GM23248 (cell line): ENCODE measurements at regions not wholly inside any gene's neighbourhood (a gene's known extent, or its start where the extent isn't known, plus 50 kb on each side); places are given as distances from the start of the nearest gene placed in this dataset.

Experiments used
- DNase-seq: peaks from one replicate; pipeline ENCODE4 v3.0.0-alpha.2; 2015
- H2AFZ ChIP-seq: fragments of 200-600 bp; sonication (generic); 2 replicates; pipeline ENCODE4 v1.6.1; 2016; ENCODE audit warnings: antibody characterized with exemption
- H3F3A ChIP-seq: fragments of 200-600 bp; sonication (generic); 2 replicates; pipeline ENCODE4 v1.6.1; 2016; ENCODE audit warnings: mild to moderate bottlenecking, antibody characterized with exemption, mixed run types; ENCODE audit not compliant: insufficient read depth
- H3K27ac ChIP-seq: fragments of 200-600 bp; sonication (generic); 2 replicates; pipeline ENCODE4 v1.5.1; 2016; ENCODE audit warnings: mild to moderate bottlenecking
- H3K27me3 ChIP-seq: fragments of 200-600 bp; sonication (generic); replicated peaks from 2 replicates; pipeline ENCODE4 v1.6.1; 2016; ENCODE audit warnings: mild to moderate bottlenecking; ENCODE audit not compliant: insufficient read depth
- H3K36me3 ChIP-seq: fragments of 200-600 bp; sonication (generic); 2 replicates; pipeline ENCODE4 v1.6.1; 2016; ENCODE audit warnings: low read depth, mild to moderate bottlenecking
- H3K4me1 ChIP-seq: fragments of 200-600 bp; sonication (generic); 2 replicates; pipeline ENCODE4 v1.6.1; 2016; ENCODE audit warnings: mild to moderate bottlenecking; ENCODE audit not compliant: insufficient read depth
- H3K4me2 ChIP-seq: fragments of 200-600 bp; sonication (generic); one replicate; pipeline ENCODE4 v1.6.1; 2016; ENCODE audit warnings: mild to moderate bottlenecking; ENCODE audit not compliant: unreplicated experiment
- H3K4me3 ChIP-seq: fragments of 200-600 bp; sonication (generic); 2 replicates; pipeline ENCODE4 v1.5.1; 2016; ENCODE audit warnings: mild to moderate bottlenecking
- H3K79me2 ChIP-seq: fragments of 200-600 bp; sonication (generic); 2 replicates; pipeline ENCODE4 v1.6.1; 2016; ENCODE audit warnings: mild to moderate bottlenecking; ENCODE audit not compliant: insufficient read depth
- H3K9ac ChIP-seq: fragments of 200-600 bp; sonication (generic); 2 replicates; pipeline ENCODE4 v1.6.1; 2016; ENCODE audit warnings: mild to moderate bottlenecking
- H3K9me2 ChIP-seq: fragments of 200-600 bp; sonication (generic); 2 replicates; pipeline ENCODE4 v1.6.1; 2016; ENCODE audit warnings: mixed run types, mild to moderate bottlenecking, moderate library complexity; ENCODE audit not compliant: insufficient read depth
- H3K9me3 ChIP-seq: fragments of 200-600 bp; sonication (generic); one replicate; pipeline ENCODE4 v1.6.1; 2017; ENCODE audit warnings: low read depth
- H4K20me1 ChIP-seq: fragments of 200-600 bp; sonication (generic); 2 replicates; pipeline ENCODE4 v1.6.0; 2016; ENCODE audit not compliant: insufficient read depth
- EZH2 ChIP-seq: fragments of 200-600 bp; sonication (generic); IDR thresholded peaks from 2 replicates; pipeline ENCODE4 v1.6.1; 2018; ENCODE audit warnings: antibody characterized with exemption, mild to moderate bottlenecking; ENCODE audit not compliant: insufficient read depth, poor library complexity, severe bottlenecking
- EZH2phosphoT487 ChIP-seq: fragments of 200-600 bp; sonication (generic); IDR thresholded peaks from 2 replicates; pipeline ENCODE4 v1.6.1; 2018; ENCODE audit warnings: antibody characterized with exemption, moderate library complexity, mild to moderate bottlenecking, low read depth; ENCODE audit not compliant: insufficient read depth
- WGBS, 2 experiments: methylation state at CpG; one replicate each; pipeline ENCODE4 v1.1.6; 2015 to 2017; ENCODE audit warnings: low lambda C conversion rate in 2 of 2, low coverage in 1 of 2; ENCODE audit errors: missing lambda C conversion rate in 2 of 2; 5-methylcytosine and 5-hydroxymethylcytosine counted together
- in situ Hi-C: fragments of 300-500 bp; cut with MboI; formaldehyde crosslinking; loops from 2 replicates; pipeline ENCODE4 v1.15.0; 2020

GRCh38 chr1:218851586-218851985 lies 322.1 kb upstream of the LYPLAL1 start:
- Histone ChIP-seq H3K36me3 (no peaks in the 10 kb centered on the region), H3K9ac (no peak overlapping the region), H3K27ac (no peak overlapping the region), H3K9me3 (no peaks in the 10 kb centered on the region), H3K4me2 (no peak overlapping the region), H3K9me2 (no peaks in the 10 kb centered on the region), H3K4me3 (no peak overlapping the region), H2AFZ (no peak overlapping the region), H4K20me1 (no peaks in the 10 kb centered on the region), H3K79me2 (no peaks in the 10 kb centered on the region), H3K27me3 (no peaks in the 10 kb centered on the region), H3F3A (no peaks in the 10 kb centered on the region), H3K4me1 (peaks cover 10% of the 10 kb centered on the region; the same call in 1 of the 2 replicates)
- TF ChIP-seq EZH2: no peak
- no peak for TF ChIP-seq EZH2phosphoT487
- WGBS, 2 experiments: 93 to 96% methylated on average over 2 of the region's 2 CpGs
- peak; percentile 12 for DNase-seq
- in situ Hi-C loops: no loop called here

DNA sequence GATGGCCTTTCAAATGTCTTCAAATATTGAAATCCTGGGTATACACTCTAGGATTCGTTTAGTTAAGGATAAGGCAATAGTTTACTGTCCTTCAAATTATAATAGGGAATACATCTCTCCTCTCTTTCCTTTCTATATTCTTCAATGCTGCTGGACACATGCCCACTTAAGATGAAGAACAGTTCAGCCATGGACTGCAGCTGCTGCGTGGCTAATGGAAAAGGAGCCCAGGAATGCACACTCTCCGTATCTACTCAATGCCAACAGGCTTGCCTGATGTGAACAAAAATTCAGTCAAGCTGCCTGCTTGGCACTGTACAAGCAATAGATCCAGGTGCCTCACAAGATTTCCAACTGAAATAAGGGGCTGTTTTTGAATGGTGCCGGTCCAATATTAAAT lies 321.2 kb upstream of the LYPLAL1 start:
- no peak overlapping the region for H3K4me3 ChIP-seq
- TF ChIP-seq EZH2phosphoT487 (no peak), EZH2 (no peak)
- no peak overlapping the region for H2AFZ ChIP-seq
- no peaks in the 10 kb centered on the region for H3F3A ChIP-seq
- H3K4me1 ChIP-seq: peaks cover 10% of the 10 kb centered on the region; the same call in 1 of the 2 replicates
- H3K9me3 ChIP-seq: no peaks in the 10 kb centered on the region
- H3K27ac ChIP-seq: no peak overlapping the region
- no peak overlapping the region for H3K4me2 ChIP-seq
- no peak overlapping the region for H3K9ac ChIP-seq
- no peaks in the 10 kb centered on the region for H3K79me2 ChIP-seq
- in situ Hi-C loops: no loop called here
- H3K9me2 ChIP-seq: no peaks in the 10 kb centered on the region
- no peak for DNase-seq
- H3K27me3 ChIP-seq: no peaks in the 10 kb centered on the region
- H4K20me1 ChIP-seq: no peaks in the 10 kb centered on the region
- H3K36me3 ChIP-seq: no peaks in the 10 kb centered on the region
- WGBS, 2 experiments: 79 to 81% methylated on average over 4 of the region's 4 CpGs

GRCh38 chr1:218863987-218864386 lies 309.7 kb upstream of the LYPLAL1 start:
- 81 to 84% methylated on average over 3 of the region's 3 CpGs for WGBS, 2 experiments
- H3K9ac ChIP-seq: no peak overlapping the region
- H4K20me1 ChIP-seq: no peaks in the 10 kb centered on the region
- TF ChIP-seq EZH2phosphoT487 (no peak), EZH2 (no peak)
- no peaks in the 10 kb centered on the region for H3K4me1 ChIP-seq
- no peaks in the 10 kb centered on the region for H3F3A ChIP-seq
- H3K4me3 ChIP-seq: no peak overlapping the region
- H3K9me3 ChIP-seq: no peaks in the 10 kb centered on the region
- H3K27me3 ChIP-seq: no peaks in the 10 kb centered on the region
- no peak overlapping the region for H3K27ac ChIP-seq
- in situ Hi-C loops: no loop called here
- H3K4me2 ChIP-seq: no peak overlapping the region
- no peaks in the 10 kb centered on the region for H3K36me3 ChIP-seq
- no peaks in the 10 kb centered on the region for H3K9me2 ChIP-seq
- no peak overlapping the region for H2AFZ ChIP-seq
- no peaks in the 10 kb centered on the region for H3K79me2 ChIP-seq
- DNase-seq: no peak

DNA sequence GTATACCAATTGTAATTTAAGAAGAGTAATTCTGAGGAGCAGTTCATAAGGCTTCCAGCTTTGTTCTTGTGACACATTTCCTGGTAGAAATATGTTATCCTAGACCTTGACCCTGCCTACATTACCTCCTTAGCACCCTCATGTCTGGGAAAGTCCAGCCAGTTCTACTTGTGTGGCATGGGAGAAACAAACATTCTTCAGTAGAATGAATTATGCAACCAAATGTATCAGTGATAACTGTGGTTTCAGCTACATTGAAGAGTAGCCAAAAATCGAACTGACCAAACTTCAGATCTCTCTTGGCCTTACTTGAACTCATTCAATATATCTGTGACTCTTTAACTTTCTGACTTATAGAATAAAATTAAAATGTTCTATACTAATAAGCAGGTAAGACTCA lies 308.1 kb upstream of the LYPLAL1 start:
- no peak overlapping the region for H3K9ac ChIP-seq
- H3K9me2 ChIP-seq: no peaks in the 10 kb centered on the region
- no peak overlapping the region for H3K4me2 ChIP-seq
- in situ Hi-C loops: no loop called here
- H3K27ac ChIP-seq: no peak overlapping the region
- 0 out of 2 replicates have a peak, but pooled peaks cover 7% of the 10 kb centered on the region for H3F3A ChIP-seq
- no peaks in the 10 kb centered on the region for H4K20me1 ChIP-seq
- peak; percentile 7 for DNase-seq
- no peaks in the 10 kb centered on the region for H3K79me2 ChIP-seq
- no peaks in the 10 kb centered on the region for H3K36me3 ChIP-seq
- no peaks in the 10 kb centered on the region for H3K27me3 ChIP-seq
- H2AFZ ChIP-seq: no peak overlapping the region
- no peaks in the 10 kb centered on the region for H3K4me1 ChIP-seq
- 56 to 79% methylated on average over 1 of the region's 1 CpG for WGBS, 2 experiments
- no peaks in the 10 kb centered on the region for H3K9me3 ChIP-seq
- TF ChIP-seq EZH2phosphoT487 (no peak), EZH2 (no peak)
- no peak overlapping the region for H3K4me3 ChIP-seq

DNA sequence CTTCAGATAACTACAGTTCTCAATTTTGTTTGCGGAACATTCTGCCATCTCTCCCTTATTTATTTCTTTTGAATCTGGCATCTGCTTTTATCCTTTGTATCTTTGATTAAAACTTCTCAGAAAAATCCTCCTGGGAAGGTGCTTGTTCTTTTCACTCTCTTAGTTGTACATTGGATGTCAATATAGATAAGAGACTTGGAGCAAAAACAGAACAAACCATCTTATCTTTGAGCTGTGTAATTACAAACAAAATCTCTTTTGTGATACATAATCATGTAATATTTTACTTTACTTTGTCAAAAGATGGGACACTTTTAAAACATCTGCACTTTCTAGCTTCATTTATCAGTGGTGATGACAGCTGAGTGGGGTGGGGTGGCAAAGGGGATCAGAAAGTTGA lies 307.2 kb upstream of the LYPLAL1 start:
- Histone ChIP-seq H4K20me1 (no peaks in the 10 kb centered on the region), H3K4me3 (no peak overlapping the region), H3K4me1 (no peaks in the 10 kb centered on the region), H3K9me3 (no peaks in the 10 kb centered on the region), H3K27me3 (no peaks in the 10 kb centered on the region), H3K36me3 (no peaks in the 10 kb centered on the region), H3K79me2 (no peaks in the 10 kb centered on the region), H3K9me2 (0 out of 2 replicates have a peak, but pooled peaks cover 4% of the 10 kb centered on the region), H3K4me2 (no peak overlapping the region), H3K9ac (no peak overlapping the region), H3K27ac (no peak overlapping the region), H2AFZ (no peak overlapping the region), H3F3A (0 out of 2 replicates have a peak, but pooled peaks cover 7% of the 10 kb centered on the region)
- in situ Hi-C loops: no loop called here
- no peak for DNase-seq
- 96 to 100% methylated on average over 1 of the region's 1 CpG for WGBS, 2 experiments
- TF ChIP-seq EZH2phosphoT487 (no peak), EZH2 (no peak)
